Hepatocyte (in vitro differentiated cells): ENCODE measurements at regions not wholly inside any gene's neighbourhood (a gene's known extent, or its start where the extent isn't known, plus 50 kb on each side); places are given as distances from the start of the nearest gene placed in this dataset.

Source experiments
- DNase-seq: peaks from one replicate; pipeline ENCODE4 v3.0.0-alpha.2; 2016; ENCODE audit warnings: low spot score
- H2AFZ ChIP-seq: fragments of 200-600 bp; sonication (generic); 2 replicates; pipeline ENCODE4 v1.6.0; 2016; ENCODE audit warnings: antibody characterized with exemption, mild to moderate bottlenecking
- H3K27ac ChIP-seq: fragments of 200-600 bp; sonication (generic); 2 replicates; pipeline ENCODE4 v1.5.1; 2016; ENCODE audit warnings: mild to moderate bottlenecking
- H3K27me3 ChIP-seq: fragments of 200-600 bp; sonication (generic); 2 replicates; pipeline ENCODE4 v1.6.1; 2016
- H3K36me3 ChIP-seq: fragments of 200-600 bp; sonication (generic); replicated peaks from 2 replicates; pipeline ENCODE4 v1.5.1; 2016; ENCODE audit warnings: low read depth; ENCODE audit not compliant: insufficient read depth
- H3K4me1 ChIP-seq: fragments of 200-600 bp; sonication (generic); 2 replicates; pipeline ENCODE4 v1.5.1; 2016; ENCODE audit warnings: mild to moderate bottlenecking, moderate library complexity; ENCODE audit not compliant: insufficient read depth
- H3K4me2 ChIP-seq: fragments of 200-600 bp; sonication (generic); 2 replicates; pipeline ENCODE4 v1.6.0; 2016
- H3K4me3 ChIP-seq: fragments of 200-600 bp; sonication (generic); 2 replicates; pipeline ENCODE4 v1.5.1; 2016; ENCODE audit warnings: mild to moderate bottlenecking
- H3K79me2 ChIP-seq: fragments of 200-600 bp; sonication (generic); 2 replicates; pipeline ENCODE4 v1.6.0; 2017; ENCODE audit warnings: mild to moderate bottlenecking
- H3K9me2 ChIP-seq: fragments of 200-600 bp; sonication (generic); replicated peaks from 2 replicates; pipeline ENCODE4 v1.6.0; 2017; ENCODE audit warnings: mild to moderate bottlenecking; ENCODE audit not compliant: insufficient read depth
- H3K9me3 ChIP-seq: fragments of 200-600 bp; sonication (generic); 2 replicates; pipeline ENCODE4 v1.5.1; 2016; ENCODE audit warnings: low read depth, mild to moderate bottlenecking
- H4K20me1 ChIP-seq: fragments of 200-600 bp; sonication (generic); 2 replicates; pipeline ENCODE4 v1.6.0; 2016; ENCODE audit warnings: mild to moderate bottlenecking; ENCODE audit not compliant: insufficient read depth, poor library complexity, severe bottlenecking
- EZH2 ChIP-seq: fragments of 200-600 bp; sonication (generic); IDR thresholded peaks from 2 replicates; pipeline ENCODE4 v1.6.1; 2016; ENCODE audit warnings: antibody characterized with exemption, mild to moderate bottlenecking, borderline replicate concordance
- EZH2phosphoT487 ChIP-seq: fragments of 200-600 bp; sonication (generic); IDR thresholded peaks from one replicate; pipeline ENCODE4 v1.6.1; 2018; ENCODE audit warnings: antibody characterized with exemption, mild to moderate bottlenecking, low read depth, moderate library complexity; ENCODE audit not compliant: unreplicated experiment, severe bottlenecking
- WGBS: methylation state at CpG from one replicate; pipeline ENCODE4 v1.1.6; 2016; ENCODE audit warnings: low lambda C conversion rate; ENCODE audit errors: missing lambda C conversion rate; 5-methylcytosine and 5-hydroxymethylcytosine counted together
- TF ChIP-seq, protein P1 (sequence below): fragments of 200-600 bp; sonication (generic); IDR thresholded peaks from 2 replicates; pipeline ENCODE4 v1.5.1; 2016; ENCODE audit warnings: antibody characterized with exemption, mild to moderate bottlenecking; ENCODE audit not compliant: poor library complexity

DNA sequence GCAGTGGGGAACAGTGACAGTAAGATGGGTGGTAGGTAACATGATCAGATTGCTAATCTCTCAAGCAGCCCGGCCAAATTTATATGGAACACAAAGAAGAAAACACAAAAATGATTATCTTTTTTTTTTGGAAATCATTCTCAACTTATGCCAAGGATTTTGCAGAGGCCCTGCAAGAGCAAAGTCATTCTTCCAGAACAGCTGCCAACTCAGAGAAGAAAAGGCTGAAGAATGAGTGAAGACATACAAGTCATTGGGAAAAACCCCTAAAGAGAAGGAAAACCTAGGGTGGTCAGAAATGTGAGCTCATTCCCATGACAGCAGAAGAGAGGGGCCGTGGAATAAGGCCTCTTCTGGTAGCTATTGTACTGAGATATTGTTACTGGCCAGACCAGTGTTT, 246.7 kb downstream of the SHOX2 start:
- no peaks in the 10 kb centered on the region for H3K9me3 ChIP-seq
- no peak overlapping the region for H2AFZ ChIP-seq
- no peaks in the 10 kb centered on the region for H3K79me2 ChIP-seq
- no peaks in the 10 kb centered on the region for H4K20me1 ChIP-seq
- H3K27ac ChIP-seq = no peak overlapping the region
- no peak overlapping the region for H3K4me2 ChIP-seq
- no peaks in the 10 kb centered on the region for H3K36me3 ChIP-seq
- no peaks in the 10 kb centered on the region for H3K27me3 ChIP-seq
- WGBS = 82% methylated on average over 2 of the region's 2 CpGs
- no peak for TF ChIP-seq EZH2
- TF ChIP-seq, protein P1, sequence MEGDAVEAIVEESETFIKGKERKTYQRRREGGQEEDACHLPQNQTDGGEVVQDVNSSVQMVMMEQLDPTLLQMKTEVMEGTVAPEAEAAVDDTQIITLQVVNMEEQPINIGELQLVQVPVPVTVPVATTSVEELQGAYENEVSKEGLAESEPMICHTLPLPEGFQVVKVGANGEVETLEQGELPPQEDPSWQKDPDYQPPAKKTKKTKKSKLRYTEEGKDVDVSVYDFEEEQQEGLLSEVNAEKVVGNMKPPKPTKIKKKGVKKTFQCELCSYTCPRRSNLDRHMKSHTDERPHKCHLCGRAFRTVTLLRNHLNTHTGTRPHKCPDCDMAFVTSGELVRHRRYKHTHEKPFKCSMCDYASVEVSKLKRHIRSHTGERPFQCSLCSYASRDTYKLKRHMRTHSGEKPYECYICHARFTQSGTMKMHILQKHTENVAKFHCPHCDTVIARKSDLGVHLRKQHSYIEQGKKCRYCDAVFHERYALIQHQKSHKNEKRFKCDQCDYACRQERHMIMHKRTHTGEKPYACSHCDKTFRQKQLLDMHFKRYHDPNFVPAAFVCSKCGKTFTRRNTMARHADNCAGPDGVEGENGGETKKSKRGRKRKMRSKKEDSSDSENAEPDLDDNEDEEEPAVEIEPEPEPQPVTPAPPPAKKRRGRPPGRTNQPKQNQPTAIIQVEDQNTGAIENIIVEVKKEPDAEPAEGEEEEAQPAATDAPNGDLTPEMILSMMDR = no peak
- TF ChIP-seq EZH2phosphoT487 = no peak
- H3K9me2 ChIP-seq = no peaks in the 10 kb centered on the region
- no peak overlapping the region for H3K4me3 ChIP-seq
- H3K4me1 ChIP-seq = no peaks in the 10 kb centered on the region
- no peak for DNase-seq

DNA sequence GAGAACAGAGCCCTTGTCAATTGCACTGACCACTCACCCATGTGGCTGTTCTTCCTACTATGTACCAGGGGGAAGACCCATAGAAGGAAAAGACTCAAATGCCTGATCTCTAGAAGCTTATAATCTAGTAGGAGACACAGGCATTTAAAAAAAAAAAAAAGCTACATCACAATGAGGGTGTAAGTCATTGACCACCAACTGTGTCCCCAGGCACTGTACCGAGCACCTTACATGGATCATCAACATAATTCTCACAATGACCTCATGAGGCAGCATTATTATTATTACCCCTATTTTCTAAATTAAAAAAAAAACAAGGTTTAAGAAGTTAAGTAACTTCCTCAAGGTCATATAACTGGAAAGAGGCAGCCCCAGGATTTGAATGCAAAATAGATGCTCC, 247.4 kb downstream of the SHOX2 start:
- WGBS = 100% methylated on average over 1 of the region's 1 CpG
- H3K4me3 ChIP-seq = no peak overlapping the region
- no peaks in the 10 kb centered on the region for H3K9me3 ChIP-seq
- no peaks in the 10 kb centered on the region for H3K4me1 ChIP-seq
- no peak for DNase-seq
- H3K27me3 ChIP-seq = no peaks in the 10 kb centered on the region
- H3K27ac ChIP-seq = no peak overlapping the region
- H2AFZ ChIP-seq = no peak overlapping the region
- no peaks in the 10 kb centered on the region for H4K20me1 ChIP-seq
- no peak overlapping the region for H3K4me2 ChIP-seq
- TF ChIP-seq, protein P1 = no peak
- TF ChIP-seq EZH2phosphoT487 = no peak
- no peak for TF ChIP-seq EZH2
- H3K9me2 ChIP-seq = no peaks in the 10 kb centered on the region
- H3K79me2 ChIP-seq = no peaks in the 10 kb centered on the region
- no peaks in the 10 kb centered on the region for H3K36me3 ChIP-seq

DNA sequence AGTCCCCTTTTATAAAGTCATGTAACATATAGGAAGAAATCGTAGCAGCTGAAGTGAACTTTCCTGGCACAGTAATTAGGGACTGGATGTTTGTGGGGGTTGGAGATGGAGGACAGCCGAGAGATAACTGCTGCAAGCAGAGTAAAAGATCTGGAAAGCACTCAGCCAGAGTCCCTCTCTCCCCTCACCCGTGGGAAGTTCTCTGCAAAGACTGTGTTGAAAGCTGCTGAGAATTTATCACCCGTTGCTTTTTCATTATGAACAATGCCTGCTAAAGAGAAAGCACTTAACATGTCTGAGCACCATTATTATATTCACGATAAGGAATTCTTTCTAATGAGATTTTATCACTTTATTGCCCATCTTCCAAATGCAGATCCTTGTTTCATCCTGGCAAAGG, 248.8 kb downstream of the SHOX2 start:
- Histone ChIP-seq H3K36me3 (no peaks in the 10 kb centered on the region), H3K27ac (no peak overlapping the region), H3K9me2 (no peaks in the 10 kb centered on the region), H3K79me2 (no peaks in the 10 kb centered on the region), H3K4me1 (no peaks in the 10 kb centered on the region), H4K20me1 (no peaks in the 10 kb centered on the region), H3K4me3 (no peak overlapping the region), H3K4me2 (no peak overlapping the region), H2AFZ (no peak overlapping the region), H3K27me3 (no peaks in the 10 kb centered on the region), H3K9me3 (no peaks in the 10 kb centered on the region)
- TF ChIP-seq, protein P1 = no peak
- TF ChIP-seq EZH2 (no peak), EZH2phosphoT487 (no peak)
- 42% methylated on average over 5 of the region's 5 CpGs for WGBS
- DNase-seq = no peak
